Epithelial cell of esophagus (primary cell): ENCODE measurements at regions not wholly inside any gene's neighbourhood (a gene's known extent, or its start where the extent isn't known, plus 50 kb on each side); places are given as distances from the start of the nearest gene placed in this dataset.

Source experiments
- DNase-seq: peaks from one replicate; pipeline ENCODE4 v3.0.0; 2010; ENCODE audit warnings: low read depth
- H3K4me3 ChIP-seq: 2 replicates; pipeline ENCODE4 v1.5.1; 2011; ENCODE audit warnings: mild to moderate bottlenecking, low read length, control low read depth
- TF ChIP-seq, protein P1 (sequence below): IDR thresholded peaks from 2 replicates; pipeline ENCODE4 v1.5.1; 2011; ENCODE audit warnings: low read depth, mild to moderate bottlenecking, low read length, control low read depth, inconsistent platforms; ENCODE audit not compliant: insufficient read depth; ENCODE audit errors: missing control alignments

DNA sequence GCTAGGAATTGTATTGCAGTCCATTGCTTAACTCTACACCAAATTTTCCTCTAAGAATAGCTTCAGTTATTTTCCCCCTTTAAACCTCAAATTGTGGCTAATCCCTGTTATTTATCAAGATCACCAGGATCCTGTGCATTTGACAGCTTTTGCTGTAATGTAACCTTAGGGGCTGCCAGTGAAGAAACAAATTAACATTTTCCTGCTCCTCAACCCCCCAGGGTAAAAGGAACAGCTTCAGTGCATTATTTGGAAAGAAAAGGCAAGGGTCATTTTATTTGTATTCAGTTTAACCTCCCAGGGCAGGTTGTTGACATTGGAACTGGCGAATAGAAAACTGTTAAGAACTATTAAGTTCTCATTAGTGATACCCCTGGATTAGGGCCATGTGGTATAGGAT, 57.0 kb downstream of the PCDH20 start:
- H3K4me3 ChIP-seq, result no peak overlapping the region
- TF ChIP-seq, protein P1, sequence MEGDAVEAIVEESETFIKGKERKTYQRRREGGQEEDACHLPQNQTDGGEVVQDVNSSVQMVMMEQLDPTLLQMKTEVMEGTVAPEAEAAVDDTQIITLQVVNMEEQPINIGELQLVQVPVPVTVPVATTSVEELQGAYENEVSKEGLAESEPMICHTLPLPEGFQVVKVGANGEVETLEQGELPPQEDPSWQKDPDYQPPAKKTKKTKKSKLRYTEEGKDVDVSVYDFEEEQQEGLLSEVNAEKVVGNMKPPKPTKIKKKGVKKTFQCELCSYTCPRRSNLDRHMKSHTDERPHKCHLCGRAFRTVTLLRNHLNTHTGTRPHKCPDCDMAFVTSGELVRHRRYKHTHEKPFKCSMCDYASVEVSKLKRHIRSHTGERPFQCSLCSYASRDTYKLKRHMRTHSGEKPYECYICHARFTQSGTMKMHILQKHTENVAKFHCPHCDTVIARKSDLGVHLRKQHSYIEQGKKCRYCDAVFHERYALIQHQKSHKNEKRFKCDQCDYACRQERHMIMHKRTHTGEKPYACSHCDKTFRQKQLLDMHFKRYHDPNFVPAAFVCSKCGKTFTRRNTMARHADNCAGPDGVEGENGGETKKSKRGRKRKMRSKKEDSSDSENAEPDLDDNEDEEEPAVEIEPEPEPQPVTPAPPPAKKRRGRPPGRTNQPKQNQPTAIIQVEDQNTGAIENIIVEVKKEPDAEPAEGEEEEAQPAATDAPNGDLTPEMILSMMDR, result no peak
- no peak for DNase-seq

DNA sequence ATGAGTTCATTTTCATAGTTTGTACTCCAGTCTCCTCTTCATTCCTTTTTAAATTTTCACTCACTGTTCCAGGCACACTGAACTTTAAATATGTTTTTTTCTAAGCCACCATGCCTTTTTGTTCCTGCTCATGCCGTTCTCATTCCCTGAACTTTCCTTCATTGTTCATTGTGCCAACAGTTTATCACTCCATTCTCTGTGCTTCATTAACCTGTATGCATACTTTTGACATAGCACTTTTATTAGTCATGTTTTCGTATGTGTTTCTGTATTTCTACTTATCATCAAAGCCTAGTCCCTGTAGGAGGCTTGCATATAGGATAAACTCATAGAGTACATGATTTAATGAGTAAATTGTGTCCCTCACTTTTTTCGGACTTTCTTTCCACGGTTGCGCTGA, 65.3 kb downstream of the PCDH20 start:
- TF ChIP-seq, protein P1, result no peak
- no peak overlapping the region for H3K4me3 ChIP-seq
- DNase-seq, result no peak

DNA sequence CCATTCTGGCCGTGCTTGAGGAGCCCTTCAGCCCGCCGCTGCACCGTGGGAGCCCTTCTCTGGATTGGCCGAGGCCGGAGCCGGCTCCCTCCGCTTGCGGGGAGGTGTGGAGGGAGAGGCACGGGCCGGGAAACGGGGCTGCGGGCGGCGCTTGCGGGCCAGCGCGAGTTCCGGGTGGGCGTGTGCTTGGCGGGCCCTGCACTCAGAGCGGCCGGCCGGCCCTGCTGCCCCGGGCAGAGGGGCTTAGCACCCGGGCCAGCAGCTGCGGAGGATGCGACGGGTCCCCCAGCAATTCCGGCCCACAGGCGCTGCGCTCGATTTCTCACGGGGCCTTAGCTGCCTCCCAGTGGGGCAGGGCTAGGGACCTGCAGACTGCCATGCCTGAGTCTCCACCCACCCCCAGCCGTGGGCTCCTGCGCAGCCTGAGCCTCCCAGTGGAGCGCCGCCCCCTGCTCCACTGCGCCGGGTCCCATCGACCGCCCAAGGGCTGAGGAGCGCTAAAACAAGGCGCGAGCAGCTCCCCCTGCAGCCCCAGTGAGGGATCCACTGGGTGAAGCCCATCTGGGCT, 76.5 kb downstream of the PCDH20 start:
- no peak overlapping the region for H3K4me3 ChIP-seq
- TF ChIP-seq, protein P1, result no peak
- peak; percentile 1 for DNase-seq

DNA sequence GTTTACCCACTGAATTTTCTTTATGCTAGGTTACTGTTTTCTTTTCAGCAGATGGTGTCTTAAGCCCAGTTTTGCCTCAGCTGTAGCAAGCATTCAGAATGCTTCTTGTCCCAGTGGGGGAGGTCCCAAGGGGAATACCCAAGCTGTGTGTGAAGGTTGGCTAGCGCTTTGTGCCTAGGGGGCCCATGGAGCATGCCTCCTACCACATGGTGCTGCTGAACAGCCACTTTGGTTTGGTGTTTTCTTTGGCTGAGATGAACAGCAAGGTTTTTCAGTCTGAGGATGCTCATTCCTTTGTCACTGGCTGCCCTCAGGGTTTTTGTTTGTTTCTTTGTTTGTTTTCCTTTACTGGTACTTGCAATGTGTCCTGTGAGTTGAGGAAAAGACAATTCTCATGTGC, 99.0 kb downstream of the PCDH20 start:
- TF ChIP-seq, protein P1, result no peak
- DNase-seq, result no peak
- no peak overlapping the region for H3K4me3 ChIP-seq

DNA sequence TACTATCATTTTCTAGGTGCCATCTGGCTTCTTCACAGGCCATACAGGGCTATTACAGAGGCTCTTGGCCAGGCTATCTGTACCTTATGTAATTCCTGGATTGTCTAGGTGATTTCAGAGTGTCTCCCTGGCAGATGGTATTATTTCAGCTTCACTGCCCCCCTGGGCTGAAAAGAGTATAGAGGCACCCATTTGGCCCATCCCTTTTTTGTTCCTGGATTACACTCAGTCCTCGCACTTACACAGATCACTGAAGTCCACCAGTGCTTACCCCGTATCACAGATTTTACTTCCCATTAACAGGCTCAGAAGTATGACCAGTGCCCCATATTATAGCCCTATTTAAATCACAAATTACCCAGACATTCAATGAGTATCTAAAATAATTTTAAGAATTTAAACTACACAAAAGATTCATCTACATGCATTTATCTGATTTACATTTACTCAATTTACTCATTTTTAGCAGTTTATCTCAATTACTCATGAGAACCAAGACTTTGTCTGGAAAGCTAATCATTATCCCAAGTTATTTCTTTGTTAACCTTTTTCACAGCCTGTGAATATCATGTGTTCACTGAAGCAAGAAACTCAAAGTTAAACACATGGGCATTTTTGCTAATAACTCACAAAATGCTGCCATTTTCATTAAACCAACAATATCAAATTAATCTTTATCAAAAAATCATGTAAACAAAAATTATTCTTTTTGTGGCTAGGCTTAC, 121.0 kb downstream of the PCDH20 start:
- H3K4me3 ChIP-seq, result no peak overlapping the region
- DNase-seq, result no peak
- TF ChIP-seq, protein P1, result no peak

DNA sequence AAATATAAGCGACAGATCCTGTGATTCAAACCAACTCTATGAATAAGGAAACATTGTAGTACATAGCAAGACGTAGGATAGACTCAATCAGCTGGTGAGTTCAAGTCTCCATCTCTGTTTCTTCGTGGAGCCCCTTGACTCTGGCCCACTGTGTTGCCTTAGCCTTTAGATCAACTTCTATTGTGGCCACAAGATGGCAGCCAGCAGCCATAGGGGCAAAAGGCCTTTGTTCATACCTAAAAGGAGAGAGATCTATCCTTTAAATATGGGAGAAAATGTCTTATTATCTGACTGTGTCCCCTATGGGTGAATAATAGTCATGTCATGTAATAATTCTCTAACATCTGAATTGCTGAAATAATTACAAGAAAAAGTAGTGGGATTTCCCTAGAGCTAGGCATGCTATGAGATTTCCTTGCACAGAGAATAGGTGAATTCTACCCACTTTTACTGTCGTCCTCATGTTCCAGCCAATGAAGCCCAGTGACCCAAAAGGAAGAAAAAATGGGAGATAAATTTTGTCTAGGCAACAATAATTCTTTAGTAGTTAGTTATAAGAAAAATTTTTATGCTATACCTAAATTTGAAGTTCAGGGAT, 129.4 kb downstream of the PCDH20 start:
- peak; percentile 21 for DNase-seq
- TF ChIP-seq, protein P1, result peak; percentile 41
- H3K4me3 ChIP-seq, result no peak overlapping the region
